ENCODE measurements at regions not wholly inside any gene's neighbourhood (a gene's known extent, or its start where the extent isn't known, plus 50 kb on each side); places are given as distances from the start of the nearest gene placed in this dataset.
A peak's percentile ranks its signal among the peaks of the same experiment; 100 is the strongest.

- Histone ChIP-seq H3K9me3 (ENCODE audit: control insufficient read depth, low read length) (no peaks in the 10 kb centered on the region), H2AFZ (ENCODE audit: low read depth, low read length) (no peak overlapping the region), H3K27me3 (ENCODE audit: control insufficient read depth in 1 of 2, insufficient read depth in 1 of 2, low read length in 2 of 2) (peaks cover 2% of the 10 kb centered on the region in 2 experiments), H3K27ac (ENCODE audit: low read length, poor library complexity, severe bottlenecking) (no peak overlapping the region), H3K18ac (ENCODE audit: low read depth in 1 of 2, low read length in 2 of 2) (no peak overlapping the region), H3K23ac (ENCODE audit: low read length in 2 of 2) (no peak overlapping the region), H2AK5ac (ENCODE audit: low read length, severe bottlenecking) (no peak overlapping the region), H3K14ac (ENCODE audit: low read length in 2 of 2) (no peak overlapping the region), H3K9ac (ENCODE audit: low read length) (no peak overlapping the region), H3K36me3 (ENCODE audit: control insufficient read depth in 1 of 2, insufficient read depth in 2 of 2, low read depth in 1 of 2, low read length in 2 of 2) (peaks cover 0 to 9% of the 10 kb centered on the region in 2 experiments), H4K8ac (ENCODE audit: low read length) (no peak overlapping the region), H3K4me1 (ENCODE audit: control insufficient read depth, insufficient read depth, low read depth, low read length) (peaks cover 8% of the 10 kb centered on the region), H3K4me3 (ENCODE audit: insufficient read depth in 1 of 2, low read depth in 1 of 2, low read length in 2 of 2) (no peak overlapping the region), H2BK15ac (ENCODE audit: low read depth, poor library complexity, severe bottlenecking) (no peak overlapping the region), H4K91ac (ENCODE audit: low read length) (no peak overlapping the region), H2BK12ac (ENCODE audit: low read length in 2 of 2) (no peak overlapping the region), H3K4me2 (ENCODE audit: low read length, poor library complexity, severe bottlenecking) (no peak overlapping the region), H2BK5ac (ENCODE audit: low read depth, low read length, poor library complexity, severe bottlenecking) (no peak overlapping the region), H3K79me1 (replicated peaks; ENCODE audit: low read length, poor library complexity, severe bottlenecking) (peaks cover 12% of the 10 kb centered on the region), H3K4ac (ENCODE audit: low read depth in 1 of 2, low read length in 2 of 2) (no peak overlapping the region), H2BK120ac (ENCODE audit: low read depth, low read length) (no peak overlapping the region)
- WGBS = 52% methylated on average over 2 of the region's 3 CpGs
- no peak for DNase-seq
Observed at GRCh38 chr4:182136201-182136600, 107.0 kb upstream of the TENM3 start.

GRCh38 chr4:182137343-182137742 lies 105.9 kb upstream of the TENM3 start:
- H3K9me3 ChIP-seq (ENCODE audit: control insufficient read depth, low read length) = no peaks in the 10 kb centered on the region
- no peak overlapping the region for H3K27ac ChIP-seq (ENCODE audit: low read length, poor library complexity, severe bottlenecking)
- no peak overlapping the region for H3K4ac ChIP-seq (ENCODE audit: low read depth in 1 of 2, low read length in 2 of 2)
- H3K18ac ChIP-seq (ENCODE audit: low read depth in 1 of 2, low read length in 2 of 2) = no peak overlapping the region
- H3K4me2 ChIP-seq (ENCODE audit: low read length, poor library complexity, severe bottlenecking) = no peak overlapping the region
- H2BK15ac ChIP-seq (ENCODE audit: low read depth, poor library complexity, severe bottlenecking) = no peak overlapping the region
- 78% methylated on average over 4 of the region's 4 CpGs for WGBS
- peaks cover 0 to 11% of the 10 kb centered on the region in 2 experiments for H3K36me3 ChIP-seq (ENCODE audit: control insufficient read depth in 1 of 2, insufficient read depth in 2 of 2, low read depth in 1 of 2, low read length in 2 of 2)
- no peak overlapping the region for H2BK5ac ChIP-seq (ENCODE audit: low read depth, low read length, poor library complexity, severe bottlenecking)
- H2BK12ac ChIP-seq (ENCODE audit: low read length in 2 of 2) = no peak overlapping the region
- no peak overlapping the region for H4K8ac ChIP-seq (ENCODE audit: low read length)
- peaks cover 3 to 4% of the 10 kb centered on the region in 2 experiments for H3K27me3 ChIP-seq (ENCODE audit: control insufficient read depth in 1 of 2, insufficient read depth in 1 of 2, low read length in 2 of 2)
- no peak overlapping the region for H2AK5ac ChIP-seq (ENCODE audit: low read length, severe bottlenecking)
- no peak overlapping the region for H2BK120ac ChIP-seq (ENCODE audit: low read depth, low read length)
- no peak overlapping the region for H2AFZ ChIP-seq (ENCODE audit: low read depth, low read length)
- peaks cover 17% of the 10 kb centered on the region for H3K79me1 ChIP-seq (replicated peaks; ENCODE audit: low read length, poor library complexity, severe bottlenecking)
- no peak overlapping the region for H3K9ac ChIP-seq (ENCODE audit: low read length)
- DNase-seq = no peak
- no peak overlapping the region for H4K91ac ChIP-seq (ENCODE audit: low read length)
- H3K4me3 ChIP-seq (ENCODE audit: insufficient read depth in 1 of 2, low read depth in 1 of 2, low read length in 2 of 2) = no peak overlapping the region
- H3K4me1 ChIP-seq (ENCODE audit: control insufficient read depth, insufficient read depth, low read depth, low read length) = peaks cover 14% of the 10 kb centered on the region
- H3K23ac ChIP-seq (ENCODE audit: low read length in 2 of 2) = no peak overlapping the region
- no peak overlapping the region for H3K14ac ChIP-seq (ENCODE audit: low read length in 2 of 2)

DNA sequence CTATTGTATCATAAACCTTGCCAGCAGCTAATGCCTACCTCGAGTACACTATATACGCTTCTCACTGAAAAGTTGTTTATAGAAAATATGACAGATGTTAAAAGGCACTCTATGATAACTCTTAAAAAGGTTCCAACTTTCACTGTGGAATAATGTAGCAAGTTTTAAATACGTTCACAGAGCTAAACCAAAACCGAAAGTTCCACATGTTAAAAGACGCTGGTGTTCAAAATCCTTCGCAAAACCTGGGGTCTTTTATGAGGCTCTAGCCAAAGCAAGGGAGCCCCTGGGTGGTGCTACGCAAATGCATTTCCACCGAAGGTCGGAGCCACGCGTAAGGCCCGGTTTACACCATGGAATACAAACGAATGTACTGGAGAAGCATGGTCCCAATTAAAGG lies 103.7 kb upstream of the TENM3 start:
- Histone ChIP-seq H2BK15ac (ENCODE audit: low read depth, poor library complexity, severe bottlenecking) (no peak overlapping the region), H4K8ac (ENCODE audit: low read length) (no peak overlapping the region), H3K18ac (ENCODE audit: low read depth in 1 of 2, low read length in 2 of 2) (no peak overlapping the region), H3K27ac (ENCODE audit: low read length, poor library complexity, severe bottlenecking) (no peak overlapping the region), H3K14ac (ENCODE audit: low read length in 2 of 2) (no peak overlapping the region), H2BK12ac (ENCODE audit: low read length in 2 of 2) (no peak overlapping the region), H3K4me3 (ENCODE audit: insufficient read depth in 1 of 2, low read depth in 1 of 2, low read length in 2 of 2) (peak overlapping the region in 1 of 2 experiments; percentile 67), H3K4ac (ENCODE audit: low read depth in 1 of 2, low read length in 2 of 2) (no peak overlapping the region), H3K36me3 (ENCODE audit: control insufficient read depth in 1 of 2, insufficient read depth in 2 of 2, low read depth in 1 of 2, low read length in 2 of 2) (peaks cover 0 to 11% of the 10 kb centered on the region in 2 experiments), H4K91ac (ENCODE audit: low read length) (no peak overlapping the region), H3K4me2 (ENCODE audit: low read length, poor library complexity, severe bottlenecking) (no peak overlapping the region), H3K23ac (ENCODE audit: low read length in 2 of 2) (no peak overlapping the region), H3K4me1 (ENCODE audit: control insufficient read depth, insufficient read depth, low read depth, low read length) (peaks cover 17% of the 10 kb centered on the region), H2BK120ac (ENCODE audit: low read depth, low read length) (no peak overlapping the region), H3K9me3 (ENCODE audit: control insufficient read depth, low read length) (no peaks in the 10 kb centered on the region), H3K79me1 (replicated peaks; ENCODE audit: low read length, poor library complexity, severe bottlenecking) (peaks cover 19% of the 10 kb centered on the region), H3K27me3 (ENCODE audit: control insufficient read depth in 1 of 2, insufficient read depth in 1 of 2, low read length in 2 of 2) (peaks cover 3 to 4% of the 10 kb centered on the region in 2 experiments), H2BK5ac (ENCODE audit: low read depth, low read length, poor library complexity, severe bottlenecking) (no peak overlapping the region), H2AFZ (ENCODE audit: low read depth, low read length) (no peak overlapping the region), H2AK5ac (ENCODE audit: low read length, severe bottlenecking) (no peak overlapping the region), H3K9ac (ENCODE audit: low read length) (peak overlapping the region; percentile 41)
- no peak for DNase-seq
- WGBS = 81% methylated on average over 11 of the region's 13 CpGs

DNA sequence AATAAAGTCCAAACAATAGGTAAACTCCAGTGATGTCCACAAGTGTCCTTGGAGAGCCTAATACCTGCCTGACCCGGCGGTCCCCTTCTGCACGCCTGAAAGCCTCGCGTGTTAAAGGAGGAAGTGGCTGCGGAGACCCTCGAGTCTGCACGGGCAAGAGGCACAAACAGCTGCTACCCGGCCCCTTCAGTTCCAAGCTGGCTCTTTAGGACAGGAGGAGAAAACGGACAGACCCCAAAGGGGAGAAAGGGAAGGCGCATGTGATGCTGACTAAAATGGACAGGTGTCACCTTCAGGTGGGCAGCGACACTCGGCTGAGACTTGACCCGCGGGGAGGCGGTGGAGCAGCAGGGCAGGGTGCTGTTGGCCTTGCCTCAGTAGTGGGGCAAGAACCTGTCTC lies 102.7 kb upstream of the TENM3 start:
- peaks cover 3 to 4% of the 10 kb centered on the region in 2 experiments for H3K27me3 ChIP-seq (ENCODE audit: control insufficient read depth in 1 of 2, insufficient read depth in 1 of 2, low read length in 2 of 2)
- H3K4ac ChIP-seq (ENCODE audit: low read depth in 1 of 2, low read length in 2 of 2) = no peak overlapping the region
- H3K18ac ChIP-seq (ENCODE audit: low read depth in 1 of 2, low read length in 2 of 2) = no peak overlapping the region
- H3K79me1 ChIP-seq (replicated peaks; ENCODE audit: low read length, poor library complexity, severe bottlenecking) = peaks cover 19% of the 10 kb centered on the region
- H3K9ac ChIP-seq (ENCODE audit: low read length) = no peak overlapping the region
- H3K9me3 ChIP-seq (ENCODE audit: control insufficient read depth, low read length) = no peaks in the 10 kb centered on the region
- no peak overlapping the region for H2BK15ac ChIP-seq (ENCODE audit: low read depth, poor library complexity, severe bottlenecking)
- no peak overlapping the region for H3K4me2 ChIP-seq (ENCODE audit: low read length, poor library complexity, severe bottlenecking)
- no peak overlapping the region for H2BK120ac ChIP-seq (ENCODE audit: low read depth, low read length)
- H2AK5ac ChIP-seq (ENCODE audit: low read length, severe bottlenecking) = peak overlapping the region; percentile 58
- no peak overlapping the region for H2AFZ ChIP-seq (ENCODE audit: low read depth, low read length)
- H4K8ac ChIP-seq (ENCODE audit: low read length) = peak overlapping the region; percentile 36
- no peak overlapping the region for H3K23ac ChIP-seq (ENCODE audit: low read length in 2 of 2)
- no peak overlapping the region for H2BK12ac ChIP-seq (ENCODE audit: low read length in 2 of 2)
- no peak for DNase-seq
- H3K4me1 ChIP-seq (ENCODE audit: control insufficient read depth, insufficient read depth, low read depth, low read length) = peaks cover 17% of the 10 kb centered on the region
- no peak overlapping the region for H2BK5ac ChIP-seq (ENCODE audit: low read depth, low read length, poor library complexity, severe bottlenecking)
- 73% methylated on average over 16 of the region's 16 CpGs for WGBS
- H3K27ac ChIP-seq (ENCODE audit: low read length, poor library complexity, severe bottlenecking) = no peak overlapping the region
- peaks cover 0 to 11% of the 10 kb centered on the region in 2 experiments for H3K36me3 ChIP-seq (ENCODE audit: control insufficient read depth in 1 of 2, insufficient read depth in 2 of 2, low read depth in 1 of 2, low read length in 2 of 2)
- no peak overlapping the region for H3K14ac ChIP-seq (ENCODE audit: low read length in 2 of 2)
- H3K4me3 ChIP-seq (ENCODE audit: insufficient read depth in 1 of 2, low read depth in 1 of 2, low read length in 2 of 2) = no peak overlapping the region
- no peak overlapping the region for H4K91ac ChIP-seq (ENCODE audit: low read length)

Data from mesenchymal stem cell (in vitro differentiated cells and primary cell).